Astrocyte of the cerebellum (primary cell): ENCODE measurements at regions not wholly inside any gene's neighbourhood (a gene's known extent, or its start where the extent isn't known, plus 50 kb on each side); places are given as distances from the start of the nearest gene placed in this dataset.

Source experiments
- DNase-seq: peaks from one replicate; pipeline ENCODE4 v3.0.0-alpha.2; 2011; ENCODE audit warnings: low read depth
- H3K4me3 ChIP-seq: 2 replicates; pipeline ENCODE4 v1.5.1; 2011; ENCODE audit warnings: mild to moderate bottlenecking, low read depth, low read length, moderate library complexity
- CTCF ChIP-seq: IDR thresholded peaks from 2 replicates; pipeline ENCODE4 v1.5.1; 2012; ENCODE audit warnings: low read length, low read depth, moderate library complexity, mild to moderate bottlenecking; ENCODE audit errors: missing control alignments
- in situ Hi-C: cut with HindIII; loops from 2 replicates; pipeline ENCODE4 v1.10.0; 2017; ENCODE audit warnings: low sequenced_read_pairs

- TF ChIP-seq CTCF = peak; percentile 97
- H3K4me3 ChIP-seq = no peak overlapping the region
- in situ Hi-C loops = loop anchor here (25.0 kb wide), 2 partner anchors 280 to 705 kb away; partner anchors contain the start of genes BOD1 and NSG2
- DNase-seq = peak; percentile 19
Observed at GRCh38 chr5:174317256-174317894, 271.9 kb downstream of the NSG2 start.

- no peak overlapping the region for H3K4me3 ChIP-seq
- DNase-seq = no peak
- TF ChIP-seq CTCF = no peak
- in situ Hi-C loops = loop anchor here (25.0 kb wide), 2 partner anchors 281 to 706 kb away; partner anchors contain the start of genes BOD1 and NSG2
Observed at GRCh38 chr5:174318578-174318977, 273.1 kb downstream of the NSG2 start.

- DNase-seq = no peak
- in situ Hi-C loops = loop anchor here (25.0 kb wide), 2 partner anchors 282 to 707 kb away; partner anchors contain the start of genes BOD1 and NSG2
Observed at GRCh38 chr5:174319551-174319950, 274.0 kb downstream of the NSG2 start.

GRCh38 chr5:174320051-174320450, 274.5 kb downstream of the NSG2 start:
- no peak for DNase-seq
- no peak for TF ChIP-seq CTCF
- in situ Hi-C loops = loop anchor here (25.0 kb wide), 2 partner anchors 283 to 708 kb away; partner anchors contain the start of genes BOD1 and NSG2

More at GRCh38 chr5:174319551-174319950, 274.0 kb downstream of the NSG2 start:
- H3K4me3 ChIP-seq = no peak overlapping the region
- TF ChIP-seq CTCF = no peak

GRCh38 chr5:174323878-174324281, 278.4 kb downstream of the NSG2 start:
- DNase-seq = peak; percentile 15
- in situ Hi-C loops = loop anchor here (25.0 kb wide), 2 partner anchors 287 to 712 kb away; partner anchors contain the start of genes BOD1 and NSG2
- no peak for TF ChIP-seq CTCF

More at GRCh38 chr5:174320051-174320450, 274.5 kb downstream of the NSG2 start:
- H3K4me3 ChIP-seq = no peak overlapping the region

GRCh38 chr5:174324680-174325079, 279.2 kb downstream of the NSG2 start:
- TF ChIP-seq CTCF = no peak
- in situ Hi-C loops = loop anchor here (25.0 kb wide), 2 partner anchors 287 to 712 kb away; partner anchors contain the start of genes BOD1 and NSG2
- H3K4me3 ChIP-seq = no peak overlapping the region
- DNase-seq = no peak

More at GRCh38 chr5:174323878-174324281, 278.4 kb downstream of the NSG2 start:
- no peak overlapping the region for H3K4me3 ChIP-seq
